H9 (cell line): ENCODE measurements at regions not wholly inside any gene's neighbourhood (a gene's known extent, or its start where the extent isn't known, plus 50 kb on each side); places are given as distances from the start of the nearest gene placed in this dataset.

Source experiments
- DNase-seq: peaks from one replicate; pipeline ENCODE4 v3.0.0-alpha.2; 2017
- H2AFZ ChIP-seq: one replicate; pipeline ENCODE4 v1.6.1; 2013; ENCODE audit warnings: mild to moderate bottlenecking, low read length, control low read depth, moderate library complexity
- H2AK5ac ChIP-seq: 2 replicates; pipeline ENCODE4 v1.6.1; 2013; ENCODE audit warnings: low read length, control low read depth, mixed read lengths; ENCODE audit not compliant: insufficient read length
- H2BK120ac ChIP-seq: one replicate; pipeline ENCODE4 v1.6.1; 2013; ENCODE audit warnings: low read depth, mild to moderate bottlenecking, low read length, control low read depth, inconsistent platforms; ENCODE audit not compliant: poor library complexity, severe bottlenecking
- H2BK12ac ChIP-seq: 2 replicates; pipeline ENCODE4 v1.6.1; 2013; ENCODE audit warnings: low read length, control low read depth, mixed read lengths, low read depth; ENCODE audit not compliant: insufficient read length
- H2BK15ac ChIP-seq: 2 replicates; pipeline ENCODE4 v1.6.1; 2013; ENCODE audit warnings: low read depth, low read length, control low read depth
- H2BK20ac ChIP-seq: one replicate; pipeline ENCODE4 v1.6.1; 2013; ENCODE audit warnings: low read depth, mild to moderate bottlenecking, low read length, control low read depth, inconsistent platforms; ENCODE audit not compliant: poor library complexity, severe bottlenecking
- H2BK5ac ChIP-seq: 2 replicates; pipeline ENCODE4 v1.6.1; 2013; ENCODE audit warnings: low read length, control low read depth, mixed read lengths; ENCODE audit not compliant: insufficient read length
- H3K14ac ChIP-seq: 2 replicates; pipeline ENCODE4 v1.6.1; 2013; ENCODE audit warnings: low read length, control low read depth; ENCODE audit not compliant: insufficient read depth
- H3K18ac ChIP-seq: 2 replicates; pipeline ENCODE4 v1.6.1; 2013; ENCODE audit warnings: low read depth, mild to moderate bottlenecking, mixed read lengths, low read length, control low read depth; ENCODE audit not compliant: insufficient read length
- H3K23ac ChIP-seq: 2 replicates; pipeline ENCODE4 v1.6.1; 2013; ENCODE audit warnings: low read length, control low read depth, mixed read lengths, low read depth; ENCODE audit not compliant: insufficient read length
- H3K23me2 ChIP-seq: 2 replicates; pipeline ENCODE4 v1.6.1; 2013; ENCODE audit warnings: low read depth, mild to moderate bottlenecking, mixed read lengths, low read length, control low read depth; ENCODE audit not compliant: insufficient read length, poor library complexity, severe bottlenecking
- H3K27ac ChIP-seq: 2 replicates; pipeline ENCODE4 v1.5.1; 2013; ENCODE audit warnings: low read length, control low read depth, mixed read lengths, low read depth; ENCODE audit not compliant: insufficient read length
- H3K27me3 ChIP-seq: 2 replicates; pipeline ENCODE4 v1.6.1; 2013; ENCODE audit warnings: low read length, control low read depth, inconsistent platforms; ENCODE audit not compliant: insufficient read depth
- H3K4ac ChIP-seq: 2 replicates; pipeline ENCODE4 v1.6.1; 2013; ENCODE audit warnings: low read depth, mild to moderate bottlenecking, control low read depth, inconsistent platforms, low read length, moderate library complexity
- H3K4me1 ChIP-seq: 2 replicates; pipeline ENCODE4 v1.6.1; 2013; ENCODE audit warnings: low read length, control low read depth, inconsistent platforms; ENCODE audit not compliant: insufficient read depth
- H3K4me2 ChIP-seq: 2 replicates; pipeline ENCODE4 v1.6.1; 2013; ENCODE audit warnings: low read length, control low read depth, mixed read lengths; ENCODE audit not compliant: insufficient read length, insufficient read depth
- H3K56ac ChIP-seq: 2 replicates; pipeline ENCODE4 v1.6.1; 2013; ENCODE audit warnings: low read depth, mild to moderate bottlenecking, mixed read lengths, low read length, control low read depth; ENCODE audit not compliant: insufficient read length
- H3K79me1 ChIP-seq: 2 replicates; pipeline ENCODE4 v1.6.1; 2013; ENCODE audit warnings: low read depth, mild to moderate bottlenecking, moderate library complexity, low read length, control low read depth, inconsistent platforms; ENCODE audit not compliant: insufficient read depth, poor library complexity, severe bottlenecking
- H3K79me2 ChIP-seq: 2 replicates; pipeline ENCODE4 v1.6.1; 2013; ENCODE audit warnings: low read length, control low read depth, inconsistent platforms; ENCODE audit not compliant: insufficient read depth
- H3K9ac ChIP-seq: 2 replicates; pipeline ENCODE4 v1.6.1; 2013; ENCODE audit warnings: low read length, control low read depth, mixed read lengths; ENCODE audit not compliant: insufficient read length; ENCODE audit errors: extremely low read depth
- H3K9me3 ChIP-seq: one replicate; pipeline ENCODE4 v1.6.1; 2013; ENCODE audit warnings: low read depth, low read length, inconsistent platforms; ENCODE audit not compliant: control insufficient read depth
- H3T11ph ChIP-seq: one replicate; pipeline ENCODE4 v1.6.1; 2013; ENCODE audit warnings: mild to moderate bottlenecking, low read length, control low read depth, inconsistent platforms
- H4K20me1 ChIP-seq: one replicate; pipeline ENCODE4 v1.6.1; 2013; ENCODE audit not compliant: control insufficient read depth, insufficient read length, insufficient read depth
- H4K5ac ChIP-seq: 2 replicates; pipeline ENCODE4 v1.6.1; 2013; ENCODE audit warnings: low read depth, mild to moderate bottlenecking, mixed read lengths, low read length, control low read depth; ENCODE audit not compliant: insufficient read length
- H4K8ac ChIP-seq: replicated peaks from 2 replicates; pipeline ENCODE4 v1.6.1; 2013; ENCODE audit warnings: low read length, control low read depth, mixed read lengths, low read depth; ENCODE audit not compliant: insufficient read length
- H4K91ac ChIP-seq: 2 replicates; pipeline ENCODE4 v1.6.1; 2013; ENCODE audit warnings: low read depth, mild to moderate bottlenecking, moderate library complexity, mixed read lengths, low read length, control low read depth; ENCODE audit not compliant: insufficient read length
- H3K27ac Mint-ChIP-seq, 3 experiments: 2 replicates in 2 of 3; 3 replicates in 1 of 3; pipeline ENCODE4 v1.8.0; 2020 to 2021; ENCODE audit warnings: mixed read lengths in 3 of 3, mild to moderate bottlenecking in 1 of 3, moderate library complexity in 1 of 3
- H3K27me3 Mint-ChIP-seq: 2 replicates; pipeline ENCODE4 v1.8.0; 2021; ENCODE audit warnings: low read depth, mild to moderate bottlenecking, moderate library complexity, mixed read lengths
- H3K36me3 Mint-ChIP-seq, 3 experiments: 2 replicates in 2 of 3; 3 replicates in 1 of 3; pipeline ENCODE4 v1.8.0; 2020 to 2021; ENCODE audit warnings: low read depth in 3 of 3, mixed read lengths in 3 of 3; ENCODE audit not compliant: insufficient read depth in 1 of 3
- H3K4me1 Mint-ChIP-seq, 2 experiments: 2 replicates each; pipeline ENCODE4 v1.8.0; 2020; ENCODE audit warnings: mixed read lengths in 2 of 2
- H3K4me3 Mint-ChIP-seq, 2 experiments: 2 replicates in 1 of 2; 3 replicates in 1 of 2; pipeline ENCODE4 v1.8.0; 2020 to 2021; ENCODE audit warnings: mild to moderate bottlenecking in 2 of 2, mixed read lengths in 2 of 2, moderate library complexity in 1 of 2
- H3K9me3 Mint-ChIP-seq, 2 experiments: 2 replicates in 1 of 2; 3 replicates in 1 of 2; pipeline ENCODE4 v1.8.0; 2020; ENCODE audit warnings: mild to moderate bottlenecking in 2 of 2, mixed read lengths in 2 of 2, moderate library complexity in 1 of 2
- CTCF ChIP-seq: fragments of 200-600 bp; sonication (generic); conservative IDR thresholded peaks from 3 replicates; pipeline ENCODE4 v1.8.0; 2021; ENCODE audit warnings: antibody characterized with exemption, mild to moderate bottlenecking

- Histone ChIP-seq H4K91ac (no peak overlapping the region), H3K4ac (no peak overlapping the region), H2BK5ac (no peak overlapping the region), H3K27me3 (no peaks in the 10 kb centered on the region), H3K23me2 (no peaks in the 10 kb centered on the region), H3T11ph (no peak overlapping the region), H4K20me1 (no peaks in the 10 kb centered on the region), H3K18ac (no peak overlapping the region), H2BK15ac (no peak overlapping the region), H2AFZ (no peak overlapping the region), H3K4me1 (no peaks in the 10 kb centered on the region), H3K27ac (no peak overlapping the region), H3K9ac (no peak overlapping the region), H2BK20ac (no peak overlapping the region), H4K5ac (no peak overlapping the region), H3K23ac (no peak overlapping the region), H2AK5ac (no peak overlapping the region), H3K79me1 (no peaks in the 10 kb centered on the region), H3K79me2 (no peaks in the 10 kb centered on the region), H3K14ac (no peak overlapping the region), H3K9me3 (no peaks in the 10 kb centered on the region), H3K4me2 (no peak overlapping the region), H3K56ac (no peak overlapping the region), H4K8ac (no peak overlapping the region), H2BK120ac (no peak overlapping the region), H2BK12ac (no peak overlapping the region)
- Mint-ChIP-seq H3K4me1 (peaks cover 4% of the 10 kb centered on the region in 2 experiments; a peak in 3 of 4 replicates), H3K9me3 (peaks cover 36 to 39% of the 10 kb centered on the region in 2 experiments), H3K36me3 (0 out of 7 replicates have a peak, but pooled peaks cover 0 to 4% (median 0%) of the 10 kb centered on the region in 3 experiments), H3K4me3 (no peak overlapping the region), H3K27me3 (peaks cover 5% of the 10 kb centered on the region), H3K27ac (no peak overlapping the region)
- no peak for TF ChIP-seq CTCF
- DNase-seq, result no peak
Measured at GRCh38 chr2:239845968-239846367, 179.2 kb downstream of the NDUFA10 start.
